ENCODE measurements at regions not wholly inside any gene's neighbourhood (a gene's known extent, or its start where the extent isn't known, plus 50 kb on each side); places are given as distances from the start of the nearest gene placed in this dataset.

- no peak for TF ChIP-seq YY1 (tag by site-specific recombination; IDR thresholded peaks at IDR 0.05)
- TF ChIP-seq, protein P1, sequence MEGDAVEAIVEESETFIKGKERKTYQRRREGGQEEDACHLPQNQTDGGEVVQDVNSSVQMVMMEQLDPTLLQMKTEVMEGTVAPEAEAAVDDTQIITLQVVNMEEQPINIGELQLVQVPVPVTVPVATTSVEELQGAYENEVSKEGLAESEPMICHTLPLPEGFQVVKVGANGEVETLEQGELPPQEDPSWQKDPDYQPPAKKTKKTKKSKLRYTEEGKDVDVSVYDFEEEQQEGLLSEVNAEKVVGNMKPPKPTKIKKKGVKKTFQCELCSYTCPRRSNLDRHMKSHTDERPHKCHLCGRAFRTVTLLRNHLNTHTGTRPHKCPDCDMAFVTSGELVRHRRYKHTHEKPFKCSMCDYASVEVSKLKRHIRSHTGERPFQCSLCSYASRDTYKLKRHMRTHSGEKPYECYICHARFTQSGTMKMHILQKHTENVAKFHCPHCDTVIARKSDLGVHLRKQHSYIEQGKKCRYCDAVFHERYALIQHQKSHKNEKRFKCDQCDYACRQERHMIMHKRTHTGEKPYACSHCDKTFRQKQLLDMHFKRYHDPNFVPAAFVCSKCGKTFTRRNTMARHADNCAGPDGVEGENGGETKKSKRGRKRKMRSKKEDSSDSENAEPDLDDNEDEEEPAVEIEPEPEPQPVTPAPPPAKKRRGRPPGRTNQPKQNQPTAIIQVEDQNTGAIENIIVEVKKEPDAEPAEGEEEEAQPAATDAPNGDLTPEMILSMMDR (tag by site-specific recombination; IDR thresholded peaks at IDR 0.05), result no peak
- TF ChIP-seq, protein P2, sequence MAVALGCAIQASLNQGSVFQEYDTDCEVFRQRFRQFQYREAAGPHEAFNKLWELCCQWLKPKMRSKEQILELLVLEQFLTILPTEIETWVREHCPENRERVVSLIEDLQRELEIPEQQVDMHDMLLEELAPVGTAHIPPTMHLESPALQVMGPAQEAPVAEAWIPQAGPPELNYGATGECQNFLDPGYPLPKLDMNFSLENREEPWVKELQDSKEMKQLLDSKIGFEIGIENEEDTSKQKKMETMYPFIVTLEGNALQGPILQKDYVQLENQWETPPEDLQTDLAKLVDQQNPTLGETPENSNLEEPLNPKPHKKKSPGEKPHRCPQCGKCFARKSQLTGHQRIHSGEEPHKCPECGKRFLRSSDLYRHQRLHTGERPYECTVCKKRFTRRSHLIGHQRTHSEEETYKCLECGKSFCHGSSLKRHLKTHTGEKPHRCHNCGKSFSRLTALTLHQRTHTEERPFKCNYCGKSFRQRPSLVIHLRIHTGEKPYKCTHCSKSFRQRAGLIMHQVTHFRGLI (tag by site-specific recombination; IDR thresholded peaks at IDR 0.05), result no peak
- TF ChIP-seq ZNF555 (tag by site-specific recombination; conservative IDR thresholded peaks at IDR 0.05), result no peak
- TF ChIP-seq SETDB1 (IDR thresholded peaks at IDR 0.05; ENCODE audit: insufficient read length, low read length), result no peak
- TF ChIP-seq, protein P3, sequence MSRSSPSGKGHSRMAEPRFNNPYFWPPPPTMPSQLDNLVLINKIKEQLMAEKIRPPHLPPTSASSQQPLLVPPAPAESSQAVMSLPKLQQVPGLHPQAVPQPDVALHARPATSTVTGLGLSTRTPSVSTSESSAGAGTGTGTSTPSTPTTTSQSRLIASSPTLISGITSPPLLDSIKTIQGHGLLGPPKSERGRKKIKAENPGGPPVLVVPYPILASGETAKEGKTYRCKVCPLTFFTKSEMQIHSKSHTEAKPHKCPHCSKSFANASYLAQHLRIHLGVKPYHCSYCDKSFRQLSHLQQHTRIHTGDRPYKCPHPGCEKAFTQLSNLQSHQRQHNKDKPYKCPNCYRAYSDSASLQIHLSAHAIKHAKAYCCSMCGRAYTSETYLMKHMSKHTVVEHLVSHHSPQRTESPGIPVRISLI (tag by site-specific recombination; IDR thresholded peaks at IDR 0.05), result no peak
- TF ChIP-seq PBX3 (CRISPR knock-in tag; IDR thresholded peaks at IDR 0.05), result no peak
- TF ChIP-seq ZNF398 (tag by site-specific recombination; IDR thresholded peaks at IDR 0.05), result no peak
- TF ChIP-seq SCRT2 (tag by site-specific recombination; IDR thresholded peaks at IDR 0.05), result no peak
- TF ChIP-seq RBAK (tag by site-specific recombination; IDR thresholded peaks at IDR 0.05), result no peak
- no peak for TF ChIP-seq ZNF558 (tag by site-specific recombination; IDR thresholded peaks at IDR 0.05)
- TF ChIP-seq, protein P4, sequence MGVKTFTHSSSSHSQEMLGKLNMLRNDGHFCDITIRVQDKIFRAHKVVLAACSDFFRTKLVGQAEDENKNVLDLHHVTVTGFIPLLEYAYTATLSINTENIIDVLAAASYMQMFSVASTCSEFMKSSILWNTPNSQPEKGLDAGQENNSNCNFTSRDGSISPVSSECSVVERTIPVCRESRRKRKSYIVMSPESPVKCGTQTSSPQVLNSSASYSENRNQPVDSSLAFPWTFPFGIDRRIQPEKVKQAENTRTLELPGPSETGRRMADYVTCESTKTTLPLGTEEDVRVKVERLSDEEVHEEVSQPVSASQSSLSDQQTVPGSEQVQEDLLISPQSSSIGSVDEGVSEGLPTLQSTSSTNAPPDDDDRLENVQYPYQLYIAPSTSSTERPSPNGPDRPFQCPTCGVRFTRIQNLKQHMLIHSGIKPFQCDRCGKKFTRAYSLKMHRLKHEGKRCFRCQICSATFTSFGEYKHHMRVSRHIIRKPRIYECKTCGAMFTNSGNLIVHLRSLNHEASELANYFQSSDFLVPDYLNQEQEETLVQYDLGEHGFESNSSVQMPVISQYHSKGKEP (tag by site-specific recombination; IDR thresholded peaks at IDR 0.05), result no peak
- no peak for TF ChIP-seq MYNN (tag by site-specific recombination; IDR thresholded peaks at IDR 0.05; ENCODE audit: borderline replicate concordance)
Measured at GRCh38 chr13:70275841-70276240, 167.6 kb upstream of the KLHL1 start.

Data from HEK293 (cell line).